HepG2 (cell line): ENCODE measurements at regions not wholly inside any gene's neighbourhood (a gene's known extent, or its start where the extent isn't known, plus 50 kb on each side); places are given as distances from the start of the nearest gene placed in this dataset.
A peak's percentile ranks its signal among the peaks of the same experiment; 100 is the strongest.

Experiments used
- ATAC-seq: fragments of 200-7000 bp; cut with Tn5 transposase; 3 replicates; pipeline ENCODE4 v1.9.1; 2020; ENCODE audit warnings: mild to moderate bottlenecking, moderate library complexity
- BruUV-seq: library from RNA; stranded (reverse); fragments of 400-500 nt; replicated peaks from 2 replicates; lab custom pipeline; 2021; lab: Mats Ljungman, UMichigan
- CTCF ChIA-PET: fragments of 300-600 bp; formaldehyde crosslinking; extraction: SDS; loops from one replicate; lab custom pipeline; 2021; ENCODE audit warnings: low total read pairs, inconsistent platforms, low intra/inter-chr PET ratio; lab: Yijun Ruan, JAX
- POLR2A ChIA-PET: fragments of 350-600 bp; sonication (Branson Sonifier 250); formaldehyde crosslinking; loops from one replicate; lab custom pipeline; 2020; ENCODE audit warnings: antibody characterized with exemption, inconsistent platforms; lab: Yijun Ruan, JAX
- DNase-seq: peaks from one replicate; pipeline ENCODE4 v3.0.0-alpha.2; 2015; ENCODE audit warnings: low spot score
- FAIRE-seq: peaks from 3 replicates; lab custom pipeline; 2011; peaks lifted over from hg19 to GRCh38; lab: Jason Lieb, UNC
- H2AFZ ChIP-seq: one replicate; pipeline ENCODE4 v1.6.1; 2011; ENCODE audit warnings: low read length, inconsistent platforms
- H3K27ac ChIP-seq: fragments of 300-600 bp; 3 replicates; pipeline ENCODE4 v1.8.0; 2011; ENCODE audit warnings: mixed run types, mild to moderate bottlenecking, mixed read lengths, low read length, inconsistent platforms; ENCODE audit not compliant: insufficient read depth; ENCODE audit errors: extremely low read length
- H3K27me3 ChIP-seq, 2 experiments: fragments of 200-600 bp in 1 of 2; 2 replicates in 1 of 2; 3 replicates in 1 of 2; pipeline versions ENCODE4 v1.6.0 to v1.8.0; 2011; ENCODE audit warnings: low read length in 2 of 2, mild to moderate bottlenecking in 2 of 2, moderate library complexity in 2 of 2, inconsistent platforms in 1 of 2; ENCODE audit not compliant: insufficient read depth in 2 of 2, control insufficient read depth in 1 of 2
- H3K36me3 ChIP-seq, 2 experiments: fragments of 200-600 bp in 1 of 2; replicated peaks in 1 of 2; 2 replicates in 1 of 2; 3 replicates in 1 of 2; pipeline versions ENCODE4 v1.5.1 to v1.8.0; 2011; ENCODE audit warnings: low read length in 2 of 2, inconsistent platforms in 1 of 2; ENCODE audit not compliant: insufficient read depth in 2 of 2, control insufficient read depth in 1 of 2
- H3K4me1 ChIP-seq: 2 replicates; pipeline ENCODE4 v1.5.1; 2012; ENCODE audit warnings: low read length, inconsistent platforms; ENCODE audit not compliant: insufficient read depth
- H3K4me2 ChIP-seq: 2 replicates; pipeline ENCODE4 v1.6.0; 2011; ENCODE audit warnings: low read depth, low read length, inconsistent platforms
- H3K4me3 ChIP-seq, 3 experiments: fragments of 200-600 bp in 1 of 3; sonication (generic), shearing (Covaris generic) in 1 of 3; replicated peaks in 1 of 3; 2 replicates each; pipeline ENCODE4 v1.5.1; 2011 to 2016; ENCODE audit warnings: low read length in 3 of 3, inconsistent platforms in 2 of 3, low read depth in 2 of 3, mild to moderate bottlenecking in 2 of 3, control low read depth in 1 of 3, mixed read lengths in 1 of 3; ENCODE audit not compliant: insufficient read depth in 1 of 3
- H3K79me2 ChIP-seq: one replicate; pipeline ENCODE4 v1.6.1; 2011; ENCODE audit warnings: low read length, inconsistent platforms; ENCODE audit not compliant: insufficient read depth
- H3K9ac ChIP-seq: 2 replicates; pipeline ENCODE4 v1.6.0; 2011; ENCODE audit warnings: mild to moderate bottlenecking, low read depth, low read length, inconsistent platforms; ENCODE audit not compliant: insufficient read depth
- H3K9me3 ChIP-seq: 2 replicates; pipeline ENCODE4 v1.5.1; 2012; ENCODE audit warnings: mild to moderate bottlenecking, low read length
- H4K20me1 ChIP-seq: 2 replicates; pipeline ENCODE4 v1.6.0; 2011; ENCODE audit warnings: inconsistent platforms, mild to moderate bottlenecking, low read length, moderate library complexity; ENCODE audit not compliant: insufficient read depth
- FOXM1 ChIP-seq: sonication (generic); formaldehyde crosslinking; IDR thresholded peaks from 2 replicates; pipeline ENCODE4 v1.5.0; 2020; ENCODE audit warnings: missing genetic modification reagents
- IRF2 ChIP-seq: IDR thresholded peaks from 2 replicates; pipeline ENCODE4 v1.6.1; 2018; ENCODE audit warnings: missing genetic modification reagents, missing compliant biosample characterization
- MAFF ChIP-seq: IDR thresholded peaks from 2 replicates; pipeline ENCODE4 v1.6.1; 2011; ENCODE audit warnings: low read depth, low read length, improper control_type of control experiment
- MAFK ChIP-seq, 2 experiments: IDR thresholded peaks in 1 of 2; conservative IDR thresholded peaks in 1 of 2; 2 replicates each; pipeline ENCODE4 v1.6.1; 2011; ENCODE audit warnings: improper control_type of control experiment in 2 of 2, low read length in 2 of 2
- NRL ChIP-seq: sonication (generic); formaldehyde crosslinking; IDR thresholded peaks from 2 replicates; pipeline ENCODE4 v1.5.0; 2020; ENCODE audit warnings: missing genetic modification reagents, mild to moderate bottlenecking, moderate library complexity, borderline replicate concordance
- RBM22 ChIP-seq: fragments of 200-400 bp; formaldehyde crosslinking; optimal IDR thresholded peaks from 2 replicates; pipeline ENCODE3; 2017; ENCODE audit warnings: mild to moderate bottlenecking, low read length, moderate library complexity
- RFX5 ChIP-seq: IDR thresholded peaks from 2 replicates; pipeline ENCODE4 v1.6.1; 2011; ENCODE audit warnings: low read depth, low read length, improper control_type of control experiment
- THAP11 ChIP-seq: IDR thresholded peaks from 2 replicates; pipeline ENCODE4 v1.6.1; 2016; ENCODE audit warnings: missing biosample characterization, missing genetic modification reagents
- ZFP36L2 ChIP-seq: sonication (generic); formaldehyde crosslinking; IDR thresholded peaks from 2 replicates; pipeline ENCODE4 v1.4.0; 2020; ENCODE audit warnings: missing genetic modification reagents
- ZNF205 ChIP-seq: IDR thresholded peaks from 2 replicates; pipeline ENCODE4 v1.6.1; 2018; ENCODE audit warnings: missing biosample characterization, missing genetic modification reagents
- WGBS: methylation state at CpG from one replicate; pipeline ENCODE4 v1.1.6; 2017; ENCODE audit warnings: low lambda C conversion rate; 5-methylcytosine and 5-hydroxymethylcytosine counted together
- in situ Hi-C: cut with HindIII; loops from 2 replicates; pipeline ENCODE4 v1.10.0; 2017; ENCODE audit warnings: low pct_unique_long_range_greater_than_20kb; ENCODE audit not compliant: extremely low pct_ligation_motif_present
- intact Hi-C: fragments of 100-400 bp; cut with micrococcal nuclease; formaldehyde crosslinking; loops from one replicate; pipeline ENCODE4 v1.10.0; 2022; ENCODE audit not compliant: unreplicated experiment
- TF ChIP-seq, protein P1 (sequence below): sonication (generic); formaldehyde crosslinking; IDR thresholded peaks from 2 replicates; pipeline ENCODE4 v1.5.0; 2020; ENCODE audit warnings: missing genetic modification reagents, mild to moderate bottlenecking, borderline replicate concordance

- TF ChIP-seq NRL (CRISPR knock-in tag) = no peak
- no peak for TF ChIP-seq ZNF205 (CRISPR knock-in tag)
- TF ChIP-seq, protein P1, sequence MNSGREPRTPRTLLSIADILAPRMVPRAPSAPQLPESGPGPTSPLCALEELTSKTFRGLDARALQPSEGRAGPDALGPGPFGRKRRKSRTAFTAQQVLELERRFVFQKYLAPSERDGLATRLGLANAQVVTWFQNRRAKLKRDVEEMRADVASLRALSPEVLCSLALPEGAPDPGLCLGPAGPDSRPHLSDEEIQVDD (CRISPR knock-in tag) = no peak
- no peak for TF ChIP-seq THAP11 (CRISPR knock-in tag)
- TF ChIP-seq, all 625 proteins: peak for 0
Observed at GRCh38 chr2:146720170-146720569, 1124.7 kb upstream of the ACVR2A start (continued).

DNA sequence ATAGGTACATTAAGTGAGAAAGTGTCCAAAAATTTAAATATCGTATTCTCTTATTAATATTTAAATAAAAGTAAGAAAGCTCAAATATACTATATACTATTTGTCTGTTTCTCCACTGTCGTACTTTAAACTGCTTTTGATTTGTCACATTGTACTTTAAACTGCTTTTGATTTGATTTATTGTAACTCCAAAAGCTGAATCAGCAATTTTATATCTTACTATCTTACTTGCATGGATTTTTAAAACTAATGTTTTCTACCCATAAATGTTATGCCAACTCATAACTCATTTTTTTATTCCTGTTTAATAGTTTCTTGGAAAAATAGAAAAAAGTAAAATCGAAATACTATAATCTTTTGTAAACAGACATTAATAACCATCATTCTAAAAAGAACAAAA lies 1128.2 kb upstream of the ACVR2A start:
- peak; percentile 98 for TF ChIP-seq MAFF
- no peak for TF ChIP-seq IRF2 (CRISPR knock-in tag)
- TF ChIP-seq MAFK (conservative IDR thresholded peaks at IDR 0.05 in 1 of 2, IDR thresholded peaks at IDR 0.05 in 1 of 2; ENCODE audit: low read length in 2 of 2) = peak; percentile 97 to 99
- H3K36me3 ChIP-seq = no peaks in the 10 kb centered on the region
- CTCF ChIA-PET = no interaction called here
- no peaks in the 10 kb centered on the region for H3K27me3 ChIP-seq
- in situ Hi-C loops (no loop called here), intact Hi-C loops (no loop called here)
- DNase-seq (no peak), FAIRE-seq (no peak), ATAC-seq (no peak)
- peaks cover 16% of the 10 kb centered on the region for H3K9me3 ChIP-seq
- no peak overlapping the region for H3K9ac ChIP-seq
- no peak overlapping the region for H2AFZ ChIP-seq
- 1% methylated on average over 3 of the region's 3 CpGs for WGBS
- H3K4me3 ChIP-seq = no peak overlapping the region
- no peaks in the 10 kb centered on the region for H3K79me2 ChIP-seq
- POLR2A ChIA-PET = no interaction called here
- no peak overlapping the region for H3K27ac ChIP-seq
- H4K20me1 ChIP-seq = no peaks in the 10 kb centered on the region
- BruUV-seq = no TSS peak
- no peaks in the 10 kb centered on the region for H3K4me1 ChIP-seq
- no peak overlapping the region for H3K4me2 ChIP-seq

DNA sequence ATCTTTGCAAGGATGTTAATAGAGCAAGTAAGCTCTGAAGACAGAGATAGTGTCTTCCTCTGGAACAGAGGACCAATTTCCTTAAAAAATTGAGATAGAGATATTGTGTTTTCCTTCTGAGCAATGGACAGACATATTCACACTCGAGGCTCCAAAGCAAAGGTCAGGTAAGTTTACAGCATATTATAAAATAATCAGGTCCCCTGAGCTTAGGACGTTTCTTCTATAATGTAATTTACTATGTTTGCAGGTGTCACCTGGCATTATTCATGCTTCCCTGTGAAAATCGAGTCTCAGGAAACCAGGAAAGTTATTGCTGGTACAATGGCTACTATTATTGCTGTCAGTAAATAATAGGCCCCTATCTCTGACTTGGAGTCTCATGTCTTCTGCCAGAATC lies 1135.8 kb upstream of the ACVR2A start:
- Histone ChIP-seq H3K4me2 (no peak overlapping the region), H3K79me2 (no peaks in the 10 kb centered on the region), H3K9ac (no peak overlapping the region), H2AFZ (no peak overlapping the region), H4K20me1 (no peaks in the 10 kb centered on the region), H3K4me3 (no peak overlapping the region), H3K9me3 (peaks cover 25% of the 10 kb centered on the region; the same call in 1 of the 2 replicates), H3K36me3 (no peaks in the 10 kb centered on the region), H3K27me3 (no peaks in the 10 kb centered on the region), H3K4me1 (no peaks in the 10 kb centered on the region)
- DNase-seq = no peak
- no peak for ATAC-seq
- FAIRE-seq = no peak
- CTCF ChIA-PET = no interaction called here
- WGBS = 1% methylated on average over 3 of the region's 3 CpGs
- BruUV-seq = no TSS peak
- TF ChIP-seq RBM22 (no peak), FOXM1 (CRISPR knock-in tag) (no peak), ZFP36L2 (CRISPR knock-in tag) (no peak), RFX5 (no peak)
- TF ChIP-seq, all 625 proteins: peak for 0
- intact Hi-C loops (no loop called here), in situ Hi-C loops (no loop called here)
- POLR2A ChIA-PET = no interaction called here
- H3K27ac ChIP-seq = no peak overlapping the region
